WTC11 (cell line): ENCODE measurements at regions not wholly inside any gene's neighbourhood (a gene's known extent, or its start where the extent isn't known, plus 50 kb on each side); places are given as distances from the start of the nearest gene placed in this dataset.

ENCODE experiments used
- ATAC-seq: fragments of 200-7000 bp; cut with Tn5 transposase; 2 replicates; pipeline ENCODE4 v1.10.0; 2021; ENCODE audit warnings: mild to moderate bottlenecking, moderate library complexity
- CTCF ChIA-PET: fragments of 300-600 bp; sonication (Branson Sonifier 250); formaldehyde crosslinking; loops from one replicate; lab custom pipeline; 2021; ENCODE audit warnings: antibody characterized with exemption; lab: Charles Lee
- POLR2A ChIA-PET: fragments of 350-600 bp; sonication (Branson Sonifier 250); formaldehyde crosslinking; loops from one replicate; lab custom pipeline; 2021; ENCODE audit warnings: antibody characterized with exemption; lab: Charles Lee
- DNase-seq: peaks from one replicate; pipeline ENCODE4 v3.0.0; 2021; ENCODE audit warnings: low spot score
- H3K27ac Mint-ChIP-seq: 2 replicates; pipeline ENCODE4 v1.8.0; 2021; ENCODE audit warnings: mixed read lengths
- H3K27me3 Mint-ChIP-seq: 2 replicates; pipeline ENCODE4 v1.8.0; 2021; ENCODE audit warnings: low read depth, mild to moderate bottlenecking, moderate library complexity, mixed read lengths
- H3K36me3 Mint-ChIP-seq: 2 replicates; pipeline ENCODE4 v1.8.0; 2021; ENCODE audit warnings: mixed read lengths
- H3K4me1 Mint-ChIP-seq: 2 replicates; pipeline ENCODE4 v1.8.0; 2022; ENCODE audit warnings: mixed read lengths
- H3K4me3 Mint-ChIP-seq: 2 replicates; pipeline ENCODE4 v1.8.0; 2021; ENCODE audit warnings: mild to moderate bottlenecking, moderate library complexity, mixed read lengths
- H3K9me3 Mint-ChIP-seq: 2 replicates; pipeline ENCODE4 v1.8.0; 2021; ENCODE audit warnings: mixed read lengths
- AR ChIP-seq: fragments of 250-450 bp; sonication (Bioruptor Pico); IDR thresholded peaks from 2 replicates; pipeline ENCODE4 v1.9.0; 2021; ENCODE audit warnings: mild to moderate bottlenecking
- ATF6 ChIP-seq: sonication (generic); formaldehyde crosslinking; IDR thresholded peaks from 2 replicates; pipeline ENCODE4 v1.8.1; 2023; ENCODE audit warnings: mild to moderate bottlenecking, missing genetic modification reagents
- CREB1 ChIP-seq: sonication (generic); formaldehyde crosslinking; IDR thresholded peaks from 2 replicates; pipeline ENCODE4 v1.8.0; 2023; ENCODE audit warnings: mild to moderate bottlenecking, missing genetic modification reagents
- CREM ChIP-seq: sonication (generic); formaldehyde crosslinking; IDR thresholded peaks from 2 replicates; pipeline ENCODE4 v1.8.1; 2022; ENCODE audit warnings: mild to moderate bottlenecking, missing genetic modification reagents, moderate library complexity
- ELF4 ChIP-seq: sonication (generic); formaldehyde crosslinking; IDR thresholded peaks from 2 replicates; pipeline ENCODE4 v1.8.1; 2022; ENCODE audit warnings: low read depth, mild to moderate bottlenecking, moderate library complexity, missing genetic modification reagents
- FOXK1 ChIP-seq: sonication (generic); formaldehyde crosslinking; IDR thresholded peaks from 2 replicates; pipeline ENCODE4 v1.8.0; 2022; ENCODE audit warnings: mild to moderate bottlenecking, moderate library complexity, missing genetic modification reagents
- FOXP4 ChIP-seq: sonication (generic); formaldehyde crosslinking; IDR thresholded peaks from 2 replicates; pipeline ENCODE4 v1.8.0; 2022; ENCODE audit warnings: mild to moderate bottlenecking, missing genetic modification reagents
- GABPB1 ChIP-seq: sonication (generic); formaldehyde crosslinking; IDR thresholded peaks from 2 replicates; pipeline ENCODE4 v1.8.1; 2023; ENCODE audit warnings: mild to moderate bottlenecking, missing genetic modification reagents
- GRHL2 ChIP-seq: fragments of 250-450 bp; sonication (Bioruptor Pico); IDR thresholded peaks from 2 replicates; pipeline ENCODE4 v1.8.0; 2022; ENCODE audit warnings: mild to moderate bottlenecking, moderate library complexity; ENCODE audit not compliant: insufficient replicate concordance, severe bottlenecking
- HMGA2 ChIP-seq: fragments of 250-450 bp; sonication (Bioruptor Pico); IDR thresholded peaks from 2 replicates; pipeline ENCODE4 v1.4.0; 2021; ENCODE audit warnings: mild to moderate bottlenecking, moderate library complexity
- IRF1 ChIP-seq: sonication (generic); formaldehyde crosslinking; IDR thresholded peaks from 2 replicates; pipeline ENCODE4 v1.8.0; 2023; ENCODE audit warnings: missing genetic modification reagents
- MXD4 ChIP-seq: fragments of 250-450 bp; sonication (Bioruptor Pico); IDR thresholded peaks from 2 replicates; pipeline ENCODE4 v1.8.0; 2021; ENCODE audit warnings: mild to moderate bottlenecking, moderate library complexity, borderline replicate concordance
- MYBL2 ChIP-seq: sonication (generic); formaldehyde crosslinking; IDR thresholded peaks from 2 replicates; pipeline ENCODE4 v1.8.1; 2023; ENCODE audit warnings: mild to moderate bottlenecking, moderate library complexity, missing genetic modification reagents
- NR1H2 ChIP-seq: sonication (generic); formaldehyde crosslinking; IDR thresholded peaks from 2 replicates; pipeline ENCODE4 v1.9.0; 2021; ENCODE audit warnings: mild to moderate bottlenecking, moderate library complexity, missing genetic modification reagents
- ZNF396 ChIP-seq: fragments of 250-450 bp; sonication (Bioruptor Pico); IDR thresholded peaks from 2 replicates; pipeline ENCODE4 v1.8.0; 2021; ENCODE audit warnings: mild to moderate bottlenecking, moderate library complexity, borderline replicate concordance
- TF ChIP-seq, protein P1 (sequence below): sonication (generic); formaldehyde crosslinking; IDR thresholded peaks from 2 replicates; pipeline ENCODE4 v1.8.0; 2022; ENCODE audit warnings: missing genetic modification reagents

- no peak for TF ChIP-seq ATF6 (CRISPR knock-in tag)
Measured at GRCh38 chr5:89297066-89297465, 414.1 kb upstream of the MEF2C start (continued).

DNA sequence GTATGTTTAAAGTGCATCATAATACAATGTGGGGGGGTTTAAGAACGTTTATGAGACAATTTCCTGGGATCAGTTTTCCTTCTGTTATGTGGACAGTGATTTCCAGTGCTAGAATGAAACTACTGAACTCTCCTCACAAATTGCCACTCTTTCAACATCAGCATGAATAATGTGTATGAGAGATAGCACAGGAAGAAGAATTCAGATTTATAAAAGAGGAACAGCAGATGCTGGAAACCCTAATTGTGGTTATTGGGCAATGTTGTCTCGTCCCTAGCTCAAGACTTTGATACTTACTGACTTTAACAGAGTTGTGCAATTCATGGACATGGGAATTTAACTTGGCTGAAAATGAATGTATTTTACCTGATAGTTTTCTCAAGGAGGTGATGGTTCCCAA, 410.8 kb upstream of the MEF2C start:
- TF ChIP-seq GRHL2, result no peak
- no peak for TF ChIP-seq ZNF396
- TF ChIP-seq, protein P1, sequence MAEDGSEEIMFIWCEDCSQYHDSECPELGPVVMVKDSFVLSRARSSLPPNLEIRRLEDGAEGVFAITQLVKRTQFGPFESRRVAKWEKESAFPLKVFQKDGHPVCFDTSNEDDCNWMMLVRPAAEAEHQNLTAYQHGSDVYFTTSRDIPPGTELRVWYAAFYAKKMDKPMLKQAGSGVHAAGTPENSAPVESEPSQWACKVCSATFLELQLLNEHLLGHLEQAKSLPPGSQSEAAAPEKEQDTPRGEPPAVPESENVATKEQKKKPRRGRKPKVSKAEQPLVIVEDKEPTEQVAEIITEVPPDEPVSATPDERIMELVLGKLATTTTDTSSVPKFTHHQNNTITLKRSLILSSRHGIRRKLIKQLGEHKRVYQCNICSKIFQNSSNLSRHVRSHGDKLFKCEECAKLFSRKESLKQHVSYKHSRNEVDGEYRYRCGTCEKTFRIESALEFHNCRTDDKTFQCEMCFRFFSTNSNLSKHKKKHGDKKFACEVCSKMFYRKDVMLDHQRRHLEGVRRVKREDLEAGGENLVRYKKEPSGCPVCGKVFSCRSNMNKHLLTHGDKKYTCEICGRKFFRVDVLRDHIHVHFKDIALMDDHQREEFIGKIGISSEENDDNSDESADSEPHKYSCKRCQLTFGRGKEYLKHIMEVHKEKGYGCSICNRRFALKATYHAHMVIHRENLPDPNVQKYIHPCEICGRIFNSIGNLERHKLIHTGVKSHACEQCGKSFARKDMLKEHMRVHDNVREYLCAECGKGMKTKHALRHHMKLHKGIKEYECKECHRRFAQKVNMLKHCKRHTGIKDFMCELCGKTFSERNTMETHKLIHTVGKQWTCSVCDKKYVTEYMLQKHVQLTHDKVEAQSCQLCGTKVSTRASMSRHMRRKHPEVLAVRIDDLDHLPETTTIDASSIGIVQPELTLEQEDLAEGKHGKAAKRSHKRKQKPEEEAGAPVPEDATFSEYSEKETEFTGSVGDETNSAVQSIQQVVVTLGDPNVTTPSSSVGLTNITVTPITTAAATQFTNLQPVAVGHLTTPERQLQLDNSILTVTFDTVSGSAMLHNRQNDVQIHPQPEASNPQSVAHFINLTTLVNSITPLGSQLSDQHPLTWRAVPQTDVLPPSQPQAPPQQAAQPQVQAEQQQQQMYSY, result no peak
- TF ChIP-seq ELF4 (CRISPR knock-in tag), result no peak
- TF ChIP-seq FOXK1 (CRISPR knock-in tag), result no peak
- TF ChIP-seq NR1H2 (CRISPR knock-in tag), result no peak
- no peak for TF ChIP-seq CREM (CRISPR knock-in tag)
- no peak for TF ChIP-seq FOXP4 (CRISPR knock-in tag)
- no peak for TF ChIP-seq MXD4 (CRISPR knock-in tag)
- no peak for TF ChIP-seq AR (CRISPR knock-in tag)
- no peak for TF ChIP-seq CREB1 (CRISPR knock-in tag)
- no peak for TF ChIP-seq HMGA2 (CRISPR knock-in tag)
- TF ChIP-seq MYBL2, result no peak
- no peak for TF ChIP-seq GABPB1 (CRISPR knock-in tag)
- no peak for TF ChIP-seq IRF1 (CRISPR knock-in tag)
- no peak overlapping the region for H3K4me3 Mint-ChIP-seq
- ATAC-seq (no peak), DNase-seq (no peak)
- no peaks in the 10 kb centered on the region for H3K9me3 Mint-ChIP-seq
- H3K27ac Mint-ChIP-seq, result no peak overlapping the region
- POLR2A ChIA-PET, result no interaction called here
- CTCF ChIA-PET, result no interaction called here
- H3K36me3 Mint-ChIP-seq, result no peaks in the 10 kb centered on the region
- H3K27me3 Mint-ChIP-seq, result no peaks in the 10 kb centered on the region
- peaks cover 6% of the 10 kb centered on the region; the same call in 1 of the 2 replicates for H3K4me1 Mint-ChIP-seq
